Common myeloid progenitor, CD34-positive (primary cell): ENCODE measurements at regions not wholly inside any gene's neighbourhood (a gene's known extent, or its start where the extent isn't known, plus 50 kb on each side); places are given as distances from the start of the nearest gene placed in this dataset.

Experiments
- CTCF ChIA-PET: fragments of 350-600 bp; sonication (Branson Sonifier 250); formaldehyde crosslinking; loops from one replicate; lab custom pipeline; 2021; ENCODE audit warnings: antibody characterized with exemption; lab: Charles Lee
- POLR2A ChIA-PET: fragments of 350-600 bp; sonication (Branson Sonifier 250); formaldehyde crosslinking; loops from one replicate; lab custom pipeline; 2021; ENCODE audit warnings: antibody characterized with exemption; lab: Charles Lee
- DNase-seq, 3 donors: peaks; one replicate each; pipeline versions ENCODE4 v3.0.0 to v3.0.0-alpha.2; 2013
- H3K27ac ChIP-seq, 2 experiments: 1 replicate in 1 of 2; 2 replicates in 1 of 2; pipeline ENCODE4 v1.7.0; 2013; ENCODE audit warnings: inconsistent platforms in 2 of 2, low read length in 2 of 2, mild to moderate bottlenecking in 2 of 2, low read depth in 1 of 2, moderate library complexity in 1 of 2; ENCODE audit not compliant: severe bottlenecking in 2 of 2, insufficient read depth in 1 of 2, poor library complexity in 1 of 2
- H3K27me3 ChIP-seq, 5 experiments: replicated peaks in 2 of 5; 1 replicate in 3 of 5; 2 replicates in 2 of 5; pipeline versions ENCODE4 v1.6.1 to v1.7.0; 2013; ENCODE audit warnings: low read length in 4 of 5, mild to moderate bottlenecking in 2 of 5, moderate library complexity in 2 of 5, inconsistent platforms in 1 of 5; ENCODE audit not compliant: insufficient read depth in 5 of 5, control insufficient read depth in 4 of 5
- H3K36me3 ChIP-seq, 4 experiments: 1 replicate in 2 of 4; 2 replicates in 2 of 4; pipeline versions ENCODE4 v1.6.1 to v1.7.0; 2013; ENCODE audit warnings: low read length in 3 of 4, control low read depth in 1 of 4, mild to moderate bottlenecking in 1 of 4; ENCODE audit not compliant: control insufficient read depth in 4 of 4, insufficient read depth in 4 of 4
- H3K4me1 ChIP-seq, 4 experiments: 1 replicate in 3 of 4; 2 replicates in 1 of 4; pipeline versions ENCODE4 v1.6.1 to v1.7.1; 2013; ENCODE audit warnings: low read length in 3 of 4, mild to moderate bottlenecking in 3 of 4, control low read depth in 1 of 4, inconsistent platforms in 1 of 4, moderate library complexity in 1 of 4; ENCODE audit not compliant: control insufficient read depth in 4 of 4, insufficient read depth in 4 of 4; ENCODE audit errors: control extremely low read depth in 1 of 4
- H3K4me3 ChIP-seq, 7 experiments: 1 replicate in 4 of 7; 2 replicates in 3 of 7; pipeline versions ENCODE4 v1.5.1 to v1.7.0; 2013; ENCODE audit warnings: mild to moderate bottlenecking in 7 of 7, low read length in 6 of 7, moderate library complexity in 6 of 7, inconsistent platforms in 2 of 7, low read depth in 2 of 7, control low read depth in 1 of 7; ENCODE audit not compliant: insufficient read depth in 4 of 7, control insufficient read depth in 1 of 7; ENCODE audit errors: extremely low read depth in 1 of 7
- H3K9me3 ChIP-seq, 5 experiments: 1 replicate in 4 of 5; 2 replicates in 1 of 5; pipeline versions ENCODE4 v1.6.1 to v1.7.1; 2013; ENCODE audit warnings: low read length in 4 of 5, mild to moderate bottlenecking in 2 of 5, inconsistent platforms in 1 of 5, low read depth in 1 of 5, moderate library complexity in 1 of 5; ENCODE audit not compliant: control insufficient read depth in 4 of 5, insufficient read depth in 2 of 5; ENCODE audit errors: control extremely low read depth in 1 of 5
- WGBS: methylation state at CpG from one replicate; pipeline ENCODE4 v1.1.5; 2013; ENCODE audit not compliant: insufficient coverage; 5-methylcytosine and 5-hydroxymethylcytosine counted together

- no peak for DNase-seq
- Histone ChIP-seq H3K27ac (no peak overlapping the region), H3K36me3 (no peaks in the 10 kb centered on the region), H3K9me3 (no peaks in the 10 kb centered on the region), H3K4me1 (no peaks in the 10 kb centered on the region), H3K4me3 (no peak overlapping the region), H3K27me3 (peaks cover 0 to 13% (median 0%) of the 10 kb centered on the region in 5 experiments)
- 100% methylated on average over 2 of the region's 3 CpGs for WGBS
- ChIA-PET CTCF (interaction anchor here (0.8 kb wide), 2 partner anchors 29 to 189 kb away, joined by 3 to 4 read pairs; no protein-coding TSS in a partner anchor), POLR2A (no interaction called here)
Observed at GRCh38 chr17:34117332-34117731, 137.8 kb upstream of the CCL2 start.

- Histone ChIP-seq H3K36me3 (no peaks in the 10 kb centered on the region), H3K4me3 (no peak overlapping the region), H3K27me3 (peaks cover 0 to 12% (median 0%) of the 10 kb centered on the region in 5 experiments), H3K27ac (no peak overlapping the region), H3K9me3 (no peaks in the 10 kb centered on the region), H3K4me1 (no peaks in the 10 kb centered on the region)
- no peak for DNase-seq
- POLR2A ChIA-PET, result no interaction called here
- CTCF ChIA-PET, result interaction anchor here (0.8 kb wide), 2 partner anchors 28 to 190 kb away, joined by 3 to 4 read pairs; no protein-coding TSS in a partner anchor
- 80% methylated on average over 1 of the region's 1 CpG for WGBS
Observed at GRCh38 chr17:34117811-34118210, 137.3 kb upstream of the CCL2 start.

- H3K4me3 ChIP-seq, result no peak overlapping the region
- no peaks in the 10 kb centered on the region for H3K9me3 ChIP-seq
- no peak overlapping the region for H3K27ac ChIP-seq
- 94% methylated on average over 3 of the region's 3 CpGs for whole genome bisulfite sequencing
- H3K4me1 ChIP-seq, result no peaks in the 10 kb centered on the region
- DNase-seq, result no peak
- ChIA-PET CTCF (interaction anchor here (1.6 kb wide), 1 partner anchor 47 kb away, joined by 3 read pairs; no protein-coding TSS in a partner anchor), POLR2A (no interaction called here)
- peaks cover 0 to 11% (median 0%) of the 10 kb centered on the region in 5 experiments for H3K27me3 ChIP-seq
- no peaks in the 10 kb centered on the region for H3K36me3 ChIP-seq
Observed at GRCh38 chr17:34118564-34118963, 136.5 kb upstream of the CCL2 start.

GRCh38 chr17:34121311-34121710 lies 133.8 kb upstream of the CCL2 start:
- CTCF ChIA-PET, result interaction anchor here (1.9 kb wide), 1 partner anchor 50 kb away, joined by 3 read pairs; no protein-coding TSS in a partner anchor
- H3K36me3 ChIP-seq, result no peaks in the 10 kb centered on the region
- H3K27me3 ChIP-seq, result peaks cover 0 to 8% (median 0%) of the 10 kb centered on the region in 5 experiments
- H3K4me1 ChIP-seq, result no peaks in the 10 kb centered on the region
- POLR2A ChIA-PET, result no interaction called here
- H3K4me3 ChIP-seq, result no peak overlapping the region
- no peak overlapping the region for H3K27ac ChIP-seq
- DNase-seq, result no peak
- 100% methylated on average over 4 of the region's 4 CpGs for WGBS
- H3K9me3 ChIP-seq, result no peaks in the 10 kb centered on the region

GRCh38 chr17:34122515-34122914 lies 132.6 kb upstream of the CCL2 start:
- CTCF ChIA-PET, result interaction anchor here (1.1 to 1.9 kb wide), 2 partner anchors 9 to 49 kb away, joined by 3 read pairs; no protein-coding TSS in a partner anchor
- no peak for DNase-seq
- POLR2A ChIA-PET, result no interaction called here
- WGBS, result 86% methylated on average over 1 of the region's 2 CpGs
- Histone ChIP-seq H3K9me3 (no peaks in the 10 kb centered on the region), H3K27me3 (peaks cover 0 to 8% (median 0%) of the 10 kb centered on the region in 5 experiments), H3K27ac (no peak overlapping the region), H3K36me3 (no peaks in the 10 kb centered on the region), H3K4me3 (no peak overlapping the region), H3K4me1 (no peaks in the 10 kb centered on the region)

GRCh38 chr17:34125010-34125409 lies 130.1 kb upstream of the CCL2 start:
- H3K36me3 ChIP-seq, result no peaks in the 10 kb centered on the region
- no peak for DNase-seq
- WGBS, result 77% methylated on average over 4 of the region's 6 CpGs
- peaks cover 0 to 12% (median 0%) of the 10 kb centered on the region in 5 experiments for H3K27me3 ChIP-seq
- H3K4me3 ChIP-seq, result no peak overlapping the region
- H3K9me3 ChIP-seq, result no peaks in the 10 kb centered on the region
- no peak overlapping the region for H3K27ac ChIP-seq
- ChIA-PET POLR2A (no interaction called here), CTCF (no interaction called here)
- H3K4me1 ChIP-seq, result no peaks in the 10 kb centered on the region

GRCh38 chr17:34125921-34126320 lies 129.2 kb upstream of the CCL2 start:
- no peak overlapping the region for H3K27ac ChIP-seq
- WGBS, result 100% methylated on average over 2 of the region's 3 CpGs
- no peaks in the 10 kb centered on the region for H3K36me3 ChIP-seq
- H3K4me3 ChIP-seq, result no peak overlapping the region
- no peaks in the 10 kb centered on the region for H3K4me1 ChIP-seq
- no peaks in the 10 kb centered on the region for H3K9me3 ChIP-seq
- no peak for DNase-seq
- ChIA-PET POLR2A (no interaction called here), CTCF (no interaction called here)
- H3K27me3 ChIP-seq, result peaks cover 0 to 8% (median 0%) of the 10 kb centered on the region in 5 experiments
